Cardiac muscle cell (in vitro differentiated cells and primary cell): ENCODE measurements at regions not wholly inside any gene's neighbourhood (a gene's known extent, or its start where the extent isn't known, plus 50 kb on each side); places are given as distances from the start of the nearest gene placed in this dataset.

Experiments
- DNase-seq, 2 donors: peaks; one replicate each; pipeline versions ENCODE4 v3.0.0 to v3.0.0-alpha.2; 2010 to 2017; ENCODE audit warnings: low read depth in 1 of 2, low spot score in 1 of 2
- H3K27ac ChIP-seq: fragments of 200-600 bp; sonication (generic); 2 replicates; pipeline ENCODE4 v1.5.1; 2016
- H3K27me3 ChIP-seq: fragments of 200-600 bp; sonication (generic); 2 replicates; pipeline ENCODE4 v1.6.0; 2016; ENCODE audit warnings: control low read depth
- H3K36me3 ChIP-seq: fragments of 200-600 bp; sonication (generic); 2 replicates; pipeline ENCODE4 v1.5.1; 2016; ENCODE audit warnings: control low read depth
- H3K4me1 ChIP-seq: fragments of 200-600 bp; sonication (generic); 2 replicates; pipeline ENCODE4 v1.8.1; 2017; ENCODE audit warnings: low read depth, mild to moderate bottlenecking, mixed run types
- H3K4me3 ChIP-seq: fragments of 200-600 bp; sonication (generic); 2 replicates; pipeline ENCODE4 v1.5.1; 2016; ENCODE audit warnings: mild to moderate bottlenecking
- H3K9me3 ChIP-seq: fragments of 200-600 bp; sonication (generic); 2 replicates; pipeline ENCODE4 v1.5.1; 2017; ENCODE audit warnings: low read depth, mild to moderate bottlenecking, control low read depth
- CTCF ChIP-seq: IDR thresholded peaks from 2 replicates; pipeline ENCODE4 v1.5.1; 2012; ENCODE audit warnings: low read depth, mild to moderate bottlenecking, low read length

GRCh38 chr2:240296476-240297255 is 138.8 kb upstream of the GPC1 start:
- Histone ChIP-seq H3K27me3 (no peaks in the 10 kb centered on the region), H3K27ac (no peak overlapping the region), H3K4me1 (no peaks in the 10 kb centered on the region), H3K36me3 (no peaks in the 10 kb centered on the region), H3K4me3 (no peak overlapping the region), H3K9me3 (no peaks in the 10 kb centered on the region)
- no peak for DNase-seq
- TF ChIP-seq CTCF: no peak

- H3K27ac ChIP-seq: no peak overlapping the region
- TF ChIP-seq CTCF: no peak
- no peaks in the 10 kb centered on the region for H3K27me3 ChIP-seq
- H3K4me1 ChIP-seq: no peaks in the 10 kb centered on the region
- no peaks in the 10 kb centered on the region for H3K9me3 ChIP-seq
- peak in 1 of 2 donors; percentile 2 for DNase-seq
- H3K36me3 ChIP-seq: no peaks in the 10 kb centered on the region
- no peak overlapping the region for H3K4me3 ChIP-seq
These were observed 138.0 kb upstream of the GPC1 start for GRCh38 chr2:240297256-240298116.

GRCh38 chr2:240298117-240298790 is 137.2 kb upstream of the GPC1 start:
- Histone ChIP-seq H3K4me3 (no peak overlapping the region), H3K27me3 (no peaks in the 10 kb centered on the region), H3K36me3 (no peaks in the 10 kb centered on the region), H3K27ac (no peak overlapping the region), H3K9me3 (no peaks in the 10 kb centered on the region), H3K4me1 (no peaks in the 10 kb centered on the region)
- TF ChIP-seq CTCF: no peak
- no peak for DNase-seq

GRCh38 chr2:240298803-240299709 is 136.4 kb upstream of the GPC1 start:
- H3K27ac ChIP-seq: no peak overlapping the region
- TF ChIP-seq CTCF: peak; percentile 6
- H3K4me3 ChIP-seq: no peak overlapping the region
- H3K36me3 ChIP-seq: no peaks in the 10 kb centered on the region
- H3K27me3 ChIP-seq: no peaks in the 10 kb centered on the region
- H3K9me3 ChIP-seq: no peaks in the 10 kb centered on the region
- H3K4me1 ChIP-seq: no peaks in the 10 kb centered on the region
- no peak for DNase-seq

- Histone ChIP-seq H3K9me3 (no peaks in the 10 kb centered on the region), H3K27me3 (no peaks in the 10 kb centered on the region), H3K36me3 (no peaks in the 10 kb centered on the region), H3K27ac (no peak overlapping the region), H3K4me1 (no peaks in the 10 kb centered on the region), H3K4me3 (no peak overlapping the region)
- no peak for DNase-seq
- no peak for TF ChIP-seq CTCF
These were observed 135.8 kb upstream of the GPC1 start for GRCh38 chr2:240299710-240300068.
